NCI-H2196 (cell line): ENCODE measurements at regions not wholly inside any gene's neighbourhood (a gene's known extent, or its start where the extent isn't known, plus 50 kb on each side); places are given as distances from the start of the nearest gene placed in this dataset.
"Not testable (repeated sequence)": the region's sequence is repeated elsewhere in the genome, so short reads cannot be mapped to it uniquely, and the experiment has no call there.

Source experiments
- DNase-seq: peaks from one replicate; lab custom pipeline; 2025; ENCODE audit not compliant: unreplicated experiment; lab: John Stamatoyannopoulos, UW

GRCh38 chr10:34058845-34059614 is 724.6 kb upstream of the NRP1 start:
- no peak for DNase-seq

- DNase-seq: not testable (repeated sequence)
Measured at GRCh38 chr10:34055410-34055985, 721.0 kb upstream of the NRP1 start.

- no peak for DNase-seq
Measured at GRCh38 chr10:34049887-34050286, 715.4 kb upstream of the NRP1 start.

GRCh38 chr10:34049469-34049868 is 715.0 kb upstream of the NRP1 start:
- no peak for DNase-seq

GRCh38 chr10:34047389-34047788 is 712.9 kb upstream of the NRP1 start:
- DNase-seq: no peak

GRCh38 chr10:34046506-34047034 is 712.1 kb upstream of the NRP1 start:
- DNase-seq: no peak

GRCh38 chr10:34045571-34046190 is 711.2 kb upstream of the NRP1 start:
- no peak for DNase-seq

- DNase-seq: no peak
Measured at GRCh38 chr10:34041871-34042270, 707.4 kb upstream of the NRP1 start.

GRCh38 chr10:34037499-34037898 is 703.0 kb upstream of the NRP1 start:
- DNase-seq: no peak

GRCh38 chr10:34035241-34035790 is 700.8 kb upstream of the NRP1 start:
- not testable (repeated sequence) for DNase-seq

GRCh38 chr10:34033078-34033477 is 698.6 kb upstream of the NRP1 start:
- no peak for DNase-seq

GRCh38 chr10:34032564-34032963 is 698.1 kb upstream of the NRP1 start:
- DNase-seq: no peak

GRCh38 chr10:34031400-34031799 is 696.9 kb upstream of the NRP1 start:
- DNase-seq: no peak

GRCh38 chr10:34029455-34029854 is 695.0 kb upstream of the NRP1 start:
- DNase-seq: no peak

- DNase-seq: no peak
Measured at GRCh38 chr10:34028936-34029335, 694.5 kb upstream of the NRP1 start.

- no peak for DNase-seq
Measured at GRCh38 chr10:34024693-34025425, 690.4 kb upstream of the NRP1 start.

GRCh38 chr10:34024282-34024681 is 689.8 kb upstream of the NRP1 start:
- DNase-seq: no peak

GRCh38 chr10:34022195-34022594 is 687.7 kb upstream of the NRP1 start:
- DNase-seq: no peak

GRCh38 chr10:34018784-34019183 is 684.3 kb upstream of the NRP1 start:
- no peak for DNase-seq

GRCh38 chr10:34018129-34018528 is 683.7 kb upstream of the NRP1 start:
- DNase-seq: no peak

- no peak for DNase-seq
Measured at GRCh38 chr10:34017281-34017680, 682.8 kb upstream of the NRP1 start.
